ENCODE measurements at regions not wholly inside any gene's neighbourhood (a gene's known extent, or its start where the extent isn't known, plus 50 kb on each side); places are given as distances from the start of the nearest gene placed in this dataset.

DNA sequence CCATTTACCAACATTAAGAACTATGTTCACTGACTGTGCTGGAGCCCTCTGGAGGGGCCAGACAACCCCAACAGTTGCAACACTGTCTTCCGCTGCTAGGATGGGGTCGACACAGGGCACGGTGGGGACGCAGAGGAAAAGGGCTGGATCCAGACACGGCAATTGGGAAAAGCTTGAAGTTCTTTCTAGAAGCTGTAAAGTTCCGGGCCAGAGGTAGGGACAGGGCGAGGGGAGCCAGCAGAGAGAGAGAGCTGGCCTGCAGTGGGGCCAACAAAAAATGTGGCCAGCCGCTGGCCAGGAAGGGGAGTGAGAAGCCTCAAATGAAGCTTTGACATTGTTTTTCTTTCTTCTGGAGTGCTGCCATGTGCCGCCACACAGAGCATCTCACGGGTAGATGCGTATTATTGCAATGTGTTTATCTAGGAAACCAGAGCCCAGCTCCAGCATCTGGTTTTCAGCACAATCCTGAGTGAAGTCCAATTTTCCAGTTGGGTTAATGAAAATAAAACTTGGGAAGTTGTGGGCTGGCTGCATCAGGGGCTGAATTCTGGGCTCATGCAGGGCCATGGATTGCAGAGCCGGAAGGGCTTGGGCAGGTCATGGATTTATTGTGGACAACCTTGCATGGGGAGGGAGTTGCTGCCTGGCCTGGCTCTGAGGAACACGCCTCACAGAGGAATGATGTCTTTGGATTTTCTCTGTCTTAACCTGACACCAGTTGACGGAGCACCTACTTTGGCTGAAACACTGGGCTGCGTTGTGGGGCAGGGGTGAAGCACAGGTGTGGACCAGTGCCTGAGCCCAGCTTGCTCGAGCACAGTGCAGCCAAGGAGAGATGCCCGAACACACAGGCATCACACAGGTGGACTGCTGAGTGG lies 67.6 kb upstream of the AMPD3 start:
- no peak for DNase-seq

GRCh38 chr11:10388101-10388500 lies 67.0 kb upstream of the AMPD3 start:
- DNase-seq: no peak

DNA sequence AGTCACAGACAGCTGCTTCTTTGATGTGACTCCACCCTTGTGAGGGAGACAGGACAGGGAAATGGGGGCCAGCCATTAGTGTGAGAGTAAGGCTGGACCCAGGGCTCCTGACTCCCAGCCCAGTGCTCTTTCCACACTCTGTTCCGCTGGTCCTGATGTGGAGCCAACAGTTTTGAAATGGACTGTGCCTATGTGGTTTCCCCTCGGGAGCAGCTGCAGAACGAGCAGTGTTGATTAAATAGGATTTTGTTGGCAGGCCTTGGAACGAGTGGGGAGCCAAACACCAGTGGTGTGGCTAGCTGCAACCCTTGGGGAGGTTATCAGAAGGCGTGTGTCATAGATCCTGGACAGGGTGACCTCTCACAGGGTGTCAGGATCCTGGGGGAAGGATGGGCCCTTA lies 66.5 kb upstream of the AMPD3 start:
- no peak for DNase-seq

DNA sequence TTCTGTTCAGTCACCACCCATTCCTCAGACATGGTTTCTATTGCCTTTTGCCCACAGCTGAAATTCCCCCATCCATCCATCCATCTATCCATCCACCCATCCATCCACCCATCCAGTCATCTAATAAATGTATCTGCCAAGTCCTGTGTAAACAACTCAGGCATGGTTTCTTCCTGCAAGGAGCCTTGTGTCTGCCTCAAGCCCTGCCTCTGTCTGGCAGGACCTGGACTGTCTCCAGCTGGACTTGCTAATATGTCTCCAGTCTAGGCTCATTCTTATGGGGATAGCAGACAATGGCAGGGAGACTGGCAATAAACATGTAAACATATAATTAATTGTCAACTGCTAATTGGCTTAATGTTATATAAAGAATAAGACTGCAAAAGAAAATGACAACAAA lies 64.7 kb upstream of the AMPD3 start:
- no peak for DNase-seq

- no peak for DNase-seq
Measured at GRCh38 chr11:10392095-10393079, 62.7 kb upstream of the AMPD3 start.

DNA sequence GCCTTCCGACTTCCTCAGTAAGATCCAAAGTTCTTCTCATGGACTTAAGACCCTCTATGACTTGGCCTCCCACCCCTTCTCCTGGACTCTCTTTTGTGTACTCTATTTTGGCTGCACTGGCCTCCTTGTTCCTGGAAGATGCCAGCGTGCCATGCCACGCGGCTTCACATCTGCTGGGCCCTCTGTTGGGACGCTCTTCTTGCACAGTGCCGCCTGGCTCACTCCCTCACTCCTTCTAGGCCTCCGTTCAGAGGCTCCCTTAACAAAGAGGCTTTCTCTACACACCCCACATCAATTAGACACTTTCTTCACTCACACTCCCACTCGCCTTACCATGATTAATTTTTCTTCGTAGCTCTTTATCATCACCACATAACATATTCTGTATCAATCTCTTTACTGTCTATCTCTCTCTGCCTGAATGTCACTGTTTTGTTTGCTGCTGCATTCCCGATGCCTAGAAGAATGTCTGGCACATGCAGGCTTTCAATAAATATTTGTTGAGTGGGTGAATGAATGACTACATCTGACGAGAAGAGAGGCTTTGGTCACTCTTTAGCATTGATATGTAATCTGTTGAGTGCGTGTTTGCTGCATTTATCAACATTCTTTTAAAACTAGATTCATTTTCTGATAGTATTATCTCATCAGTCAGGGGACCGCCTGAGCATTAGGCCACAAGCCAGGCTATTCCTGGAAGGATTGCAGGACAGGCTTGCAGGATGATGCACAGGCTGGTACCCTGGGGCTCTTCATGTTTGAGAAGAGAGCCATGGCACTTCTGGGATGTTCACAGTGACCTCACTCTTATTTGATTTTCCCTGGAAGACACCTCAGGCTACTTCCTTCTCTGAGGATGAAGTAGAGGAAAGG lies 60.6 kb upstream of the AMPD3 start:
- DNase-seq: no peak

DNA sequence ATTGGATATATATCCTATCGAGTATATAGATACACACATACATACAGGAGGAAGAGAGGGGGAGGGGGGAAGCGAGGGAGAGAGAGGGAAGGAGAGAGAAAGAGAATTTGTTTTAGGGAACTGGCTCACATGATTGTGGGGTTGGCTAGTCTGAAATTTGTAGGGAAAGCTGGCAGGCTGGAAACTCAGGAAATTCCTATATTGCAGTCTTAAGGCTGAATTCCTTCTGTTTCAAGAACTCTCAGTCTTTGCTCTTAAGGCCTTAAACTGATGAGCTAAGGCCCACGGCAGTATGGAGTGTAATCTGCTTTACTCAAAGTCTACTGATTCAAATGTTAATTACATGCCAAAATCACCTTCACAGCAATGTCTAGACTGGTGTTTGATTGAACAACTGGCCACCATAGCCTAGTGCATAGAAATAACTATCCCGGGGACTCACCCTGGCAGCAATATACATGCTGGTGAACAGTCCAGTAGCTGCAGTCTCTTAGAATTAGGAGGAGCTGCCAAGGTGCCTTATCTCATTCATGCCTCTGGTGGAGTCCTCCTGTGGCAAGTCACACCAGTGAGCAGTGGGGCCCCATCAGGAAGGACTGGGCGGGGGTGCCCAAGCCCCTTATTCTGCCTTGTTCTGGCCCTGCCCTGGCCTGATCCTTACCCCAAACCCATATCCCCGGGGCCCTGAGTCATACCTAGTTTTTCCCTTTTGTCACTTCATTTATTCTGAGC lies 59.7 kb upstream of the AMPD3 start:
- DNase-seq: no peak

- DNase-seq: no peak
Measured at GRCh38 chr11:10396771-10397170, 58.3 kb upstream of the AMPD3 start.

DNA sequence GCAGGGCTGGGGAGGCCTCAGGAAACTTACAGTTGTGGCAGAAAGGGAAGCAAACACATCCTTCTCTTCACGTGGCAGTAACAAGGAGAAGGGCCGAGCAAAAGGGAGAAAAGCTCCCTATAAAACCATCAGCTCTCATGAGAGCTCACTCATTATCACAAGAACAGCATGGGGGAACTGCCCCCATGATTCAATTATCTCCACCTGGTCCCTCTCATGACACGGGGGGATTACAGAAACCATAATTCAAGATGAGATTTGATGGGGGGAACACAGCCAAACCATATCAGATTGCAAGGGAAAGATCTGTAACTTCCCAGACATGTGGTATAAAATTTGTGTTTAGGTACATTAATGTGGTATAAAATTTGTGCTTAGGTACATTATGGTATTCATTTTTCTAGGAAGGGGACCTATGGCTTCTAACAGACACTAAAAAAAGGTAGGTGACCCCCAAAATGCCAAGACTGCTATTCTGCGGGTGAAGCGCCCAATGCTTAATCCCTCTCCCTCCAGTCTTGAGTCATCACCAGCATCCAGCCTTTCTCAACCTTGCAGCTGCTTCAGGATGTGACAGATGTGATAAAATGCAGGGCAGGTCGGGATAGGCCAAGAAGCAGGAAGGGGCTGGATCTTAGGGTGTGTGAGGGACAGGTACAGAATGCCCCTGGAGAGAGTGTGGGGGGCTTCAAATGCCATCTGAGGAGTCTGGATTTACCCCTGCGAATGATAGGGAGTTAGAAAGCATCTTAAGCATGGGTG lies 57.7 kb upstream of the AMPD3 start:
- DNase-seq: no peak

GRCh38 chr11:10398525-10398924 lies 56.5 kb upstream of the AMPD3 start:
- DNase-seq: no peak

- DNase-seq: no peak
Measured at GRCh38 chr11:10400856-10401255, 54.2 kb upstream of the AMPD3 start.

GRCh38 chr11:10401256-10401655 lies 53.8 kb upstream of the AMPD3 start:
- no peak for DNase-seq

DNA sequence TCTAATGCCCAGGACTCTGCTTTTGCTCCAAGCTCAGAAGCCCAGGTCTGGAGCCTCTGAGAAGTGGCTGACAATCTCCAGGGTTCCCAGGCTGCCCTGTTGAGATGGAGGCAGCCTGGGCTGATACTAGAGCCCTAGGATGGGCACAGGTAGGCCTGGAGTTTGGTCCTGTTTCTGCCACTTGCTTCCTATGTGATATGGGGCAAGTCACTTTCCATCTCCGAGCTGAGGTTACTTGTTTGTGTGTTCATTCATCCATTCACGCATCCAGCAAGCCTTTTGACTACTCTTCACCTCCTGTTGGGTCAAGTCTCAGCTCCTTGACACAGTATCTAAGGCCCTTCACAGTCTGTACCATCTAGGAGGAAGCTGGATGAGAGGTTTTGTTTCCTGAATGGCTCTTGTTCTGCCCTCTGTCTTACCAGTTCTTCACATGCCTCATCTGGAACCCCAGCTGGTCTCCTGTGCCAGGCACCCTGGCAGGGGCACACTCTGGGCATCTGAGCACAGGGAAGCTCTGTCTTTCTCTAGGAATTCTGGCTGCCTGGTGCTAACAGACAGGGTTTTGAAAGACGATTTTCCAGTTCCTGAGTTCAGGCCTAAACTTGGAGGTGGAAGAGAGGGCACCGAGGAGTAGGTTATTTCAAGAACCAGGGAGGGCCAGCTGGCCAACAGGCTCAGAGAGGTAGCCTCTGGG lies 53.2 kb upstream of the AMPD3 start:
- DNase-seq: no peak

Measured in NCI-H1417 (cell line).